Lower leg skin (tissue), 3 donors: ENCODE measurements at regions not wholly inside any gene's neighbourhood (a gene's known extent, or its start where the extent isn't known, plus 50 kb on each side); places are given as distances from the start of the nearest gene placed in this dataset.

Source experiments
- CTCF ChIP-seq, 3 donors: fragments of 450-650 bp; IDR thresholded peaks; one replicate each; pipeline ENCODE4 v1.5.1; 2016; ENCODE audit warnings: antibody characterized with exemption in 3 of 3, mild to moderate bottlenecking in 3 of 3, moderate library complexity in 2 of 3
- POLR2A ChIP-seq, 2 donors: fragments of 450-650 bp; IDR thresholded peaks; one replicate each; pipeline ENCODE4 v1.6.1; 2016 to 2017; ENCODE audit warnings: antibody characterized with exemption in 2 of 2, mild to moderate bottlenecking in 1 of 2, moderate library complexity in 1 of 2

GRCh38 chr2:133787207-133787606 is 218.9 kb upstream of the NCKAP5 start:
- TF ChIP-seq CTCF (IDR thresholded peaks at IDR 0.05) (no peak), POLR2A (IDR thresholded peaks at IDR 0.05) (no peak)
